Calu3 (cell line): ENCODE measurements at regions not wholly inside any gene's neighbourhood (a gene's known extent, or its start where the extent isn't known, plus 50 kb on each side); places are given as distances from the start of the nearest gene placed in this dataset.

Experiments
- BruUV-seq: library from RNA; stranded (reverse); fragments of 400-500 nt; replicated peaks from 2 replicates; lab custom pipeline; 2021; lab: Mats Ljungman, UMichigan
- CTCF ChIA-PET: fragments of 300-600 bp; sonication (Branson Sonifier 250); formaldehyde crosslinking; loops from one replicate; lab custom pipeline; 2022; ENCODE audit warnings: antibody characterized with exemption; lab: Charles Lee
- DNase-seq: peaks from one replicate; pipeline ENCODE4 v3.0.0; 2022
- H3K27ac Mint-ChIP-seq: one replicate; pipeline ENCODE4 v1.8.0; 2022; ENCODE audit warnings: mixed read lengths; ENCODE audit not compliant: unreplicated experiment
- H3K27me3 Mint-ChIP-seq: one replicate; pipeline ENCODE4 v1.8.0; 2022; ENCODE audit warnings: mixed read lengths; ENCODE audit not compliant: unreplicated experiment
- H3K36me3 Mint-ChIP-seq: one replicate; pipeline ENCODE4 v1.8.0; 2022; ENCODE audit warnings: mild to moderate bottlenecking, moderate library complexity, mixed read lengths; ENCODE audit not compliant: insufficient read depth, unreplicated experiment
- H3K4me1 Mint-ChIP-seq: one replicate; pipeline ENCODE4 v1.8.0; 2022; ENCODE audit warnings: mild to moderate bottlenecking, low read depth, mixed read lengths; ENCODE audit not compliant: unreplicated experiment
- H3K4me3 Mint-ChIP-seq: one replicate; pipeline ENCODE4 v1.8.0; 2022; ENCODE audit warnings: mild to moderate bottlenecking, low read depth, moderate library complexity, mixed read lengths; ENCODE audit not compliant: unreplicated experiment
- H3K9me3 Mint-ChIP-seq: one replicate; pipeline ENCODE4 v1.8.0; 2022; ENCODE audit warnings: low read depth, mixed read lengths; ENCODE audit not compliant: unreplicated experiment
- intact Hi-C: fragments of 100-400 bp; cut with micrococcal nuclease; formaldehyde crosslinking; loops from one replicate; pipeline ENCODE4 v1.10.0; 2022; ENCODE audit not compliant: unreplicated experiment
- TF ChIP-seq, protein P1 (sequence below): fragments of 200-600 bp; IDR thresholded peaks from one replicate; pipeline ENCODE4 v1.8.0; 2022; ENCODE audit warnings: antibody characterized with exemption; ENCODE audit not compliant: unreplicated experiment

DNA sequence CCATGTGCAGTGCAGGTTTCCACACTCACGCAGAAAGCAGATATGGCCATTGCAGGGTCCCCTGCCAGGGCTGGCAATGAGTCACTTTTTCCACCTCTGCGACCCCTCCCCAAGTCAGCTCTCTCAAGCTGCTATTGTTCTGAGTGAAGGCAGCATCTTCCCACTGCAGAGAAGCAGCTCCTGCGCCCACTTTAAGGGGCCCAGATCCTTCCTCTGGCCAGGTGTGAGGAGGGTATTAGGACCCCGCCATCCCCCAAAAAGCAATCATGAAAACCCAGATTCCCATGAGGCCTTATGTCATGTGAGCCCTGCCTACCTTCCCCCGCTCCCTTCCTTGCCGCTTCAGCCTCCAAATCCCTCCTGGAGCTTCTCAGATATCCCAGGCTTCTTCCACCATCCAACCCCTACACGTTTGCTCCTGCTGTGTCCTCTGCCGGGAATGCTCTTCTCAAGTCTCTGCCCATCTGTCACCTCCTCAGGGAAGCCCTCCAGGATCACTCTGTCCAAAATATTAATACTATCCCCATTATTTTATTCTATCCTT, 220.3 kb downstream of the NFATC2 start:
- CTCF ChIA-PET: interaction anchor here (1.2 kb wide), 2 partner anchors 335 to 341 kb away, joined by 3 read pairs; no protein-coding TSS in a partner anchor

DNA sequence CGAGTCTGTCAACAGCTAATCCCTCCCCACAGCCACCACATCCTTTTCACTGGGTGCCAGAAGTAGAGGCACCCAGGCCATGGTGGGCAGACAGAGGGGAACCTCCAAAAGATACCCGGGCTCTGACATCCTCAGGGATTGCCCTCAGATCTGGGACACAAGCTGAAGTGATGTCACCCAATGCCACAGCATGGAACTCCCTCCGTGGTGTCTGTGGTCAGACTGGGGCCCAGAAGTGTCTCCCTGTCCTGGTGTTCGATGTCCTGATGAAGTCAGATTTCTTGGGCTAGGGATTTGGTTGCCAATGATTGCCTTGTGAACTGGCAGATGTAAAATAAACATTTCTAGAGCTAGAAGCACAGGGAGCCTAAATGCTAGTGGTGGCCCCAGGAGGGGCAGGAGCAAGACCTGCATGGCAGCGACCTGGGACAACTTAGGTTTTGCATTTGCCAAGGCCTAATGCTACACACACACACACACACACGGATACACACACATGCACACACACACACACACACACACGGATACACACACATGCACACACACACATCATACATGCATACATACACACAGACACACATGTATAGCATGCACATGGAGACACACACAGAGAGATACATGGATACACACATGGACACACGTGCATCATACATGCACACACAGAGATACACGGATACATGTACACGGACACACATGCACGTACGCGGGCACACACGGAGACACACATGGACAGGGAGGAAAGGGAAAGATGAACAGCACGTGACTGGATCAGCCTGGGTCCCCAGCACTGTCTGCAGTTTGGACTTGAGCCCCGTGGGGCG, 221.0 kb downstream of the NFATC2 start:
- no peak overlapping the region for H3K27ac Mint-ChIP-seq
- no peaks in the 10 kb centered on the region for H3K36me3 Mint-ChIP-seq
- intact Hi-C loops: no loop called here
- H3K9me3 Mint-ChIP-seq: no peaks in the 10 kb centered on the region
- DNase-seq: no peak
- no peaks in the 10 kb centered on the region for H3K4me1 Mint-ChIP-seq
- BruUV-seq: no TSS peak
- CTCF ChIA-PET: interaction anchor here (1.2 kb wide), 1 partner anchor 334 kb away, joined by 3 read pairs; no protein-coding TSS in a partner anchor
- no peak overlapping the region for H3K4me3 Mint-ChIP-seq
- H3K27me3 Mint-ChIP-seq: peaks cover 76% of the 10 kb centered on the region
- TF ChIP-seq, protein P1, sequence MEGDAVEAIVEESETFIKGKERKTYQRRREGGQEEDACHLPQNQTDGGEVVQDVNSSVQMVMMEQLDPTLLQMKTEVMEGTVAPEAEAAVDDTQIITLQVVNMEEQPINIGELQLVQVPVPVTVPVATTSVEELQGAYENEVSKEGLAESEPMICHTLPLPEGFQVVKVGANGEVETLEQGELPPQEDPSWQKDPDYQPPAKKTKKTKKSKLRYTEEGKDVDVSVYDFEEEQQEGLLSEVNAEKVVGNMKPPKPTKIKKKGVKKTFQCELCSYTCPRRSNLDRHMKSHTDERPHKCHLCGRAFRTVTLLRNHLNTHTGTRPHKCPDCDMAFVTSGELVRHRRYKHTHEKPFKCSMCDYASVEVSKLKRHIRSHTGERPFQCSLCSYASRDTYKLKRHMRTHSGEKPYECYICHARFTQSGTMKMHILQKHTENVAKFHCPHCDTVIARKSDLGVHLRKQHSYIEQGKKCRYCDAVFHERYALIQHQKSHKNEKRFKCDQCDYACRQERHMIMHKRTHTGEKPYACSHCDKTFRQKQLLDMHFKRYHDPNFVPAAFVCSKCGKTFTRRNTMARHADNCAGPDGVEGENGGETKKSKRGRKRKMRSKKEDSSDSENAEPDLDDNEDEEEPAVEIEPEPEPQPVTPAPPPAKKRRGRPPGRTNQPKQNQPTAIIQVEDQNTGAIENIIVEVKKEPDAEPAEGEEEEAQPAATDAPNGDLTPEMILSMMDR: no peak

More for the DNA sequence above, 220.3 kb downstream of the NFATC2 start:
- TF ChIP-seq, protein P1: no peak
- intact Hi-C loops: no loop called here
- Mint-ChIP-seq H3K4me1 (no peaks in the 10 kb centered on the region), H3K27ac (no peak overlapping the region), H3K27me3 (peaks cover 80% of the 10 kb centered on the region), H3K9me3 (no peaks in the 10 kb centered on the region), H3K36me3 (no peaks in the 10 kb centered on the region), H3K4me3 (no peak overlapping the region)
- BruUV-seq: no TSS peak
- no peak for DNase-seq

DNA sequence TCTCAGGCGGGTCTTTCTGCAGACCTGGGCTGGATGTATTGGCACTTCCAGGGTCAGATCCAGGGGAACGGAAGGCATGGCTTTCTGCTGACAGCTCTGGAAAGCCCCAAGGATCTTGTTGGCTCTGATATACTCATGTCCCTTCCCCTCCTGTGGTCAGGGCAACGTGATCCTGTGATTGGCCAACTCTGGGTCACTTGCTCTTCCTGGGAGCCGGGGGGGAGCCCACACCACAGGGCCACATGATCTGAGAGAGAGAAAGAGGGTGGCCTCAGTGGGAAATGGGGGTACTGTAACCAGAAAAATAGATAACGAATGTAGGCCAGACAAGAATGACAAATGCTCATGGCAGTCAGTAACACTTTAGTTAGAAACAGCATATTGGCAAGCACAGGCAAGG, 223.0 kb downstream of the NFATC2 start:
- intact Hi-C loops: no loop called here
- DNase-seq: no peak
- no TSS peak for BruUV-seq
- no peak overlapping the region for H3K27ac Mint-ChIP-seq
- TF ChIP-seq, protein P1: no peak
- H3K36me3 Mint-ChIP-seq: no peaks in the 10 kb centered on the region
- H3K4me1 Mint-ChIP-seq: no peaks in the 10 kb centered on the region
- H3K9me3 Mint-ChIP-seq: no peaks in the 10 kb centered on the region
- no peak overlapping the region for H3K4me3 Mint-ChIP-seq
- H3K27me3 Mint-ChIP-seq: peaks cover 56% of the 10 kb centered on the region
- CTCF ChIA-PET: interaction anchor here (0.7 to 1.5 kb wide), 2 partner anchors 326 to 332 kb away, joined by 3 to 10 read pairs; no protein-coding TSS in a partner anchor

DNA sequence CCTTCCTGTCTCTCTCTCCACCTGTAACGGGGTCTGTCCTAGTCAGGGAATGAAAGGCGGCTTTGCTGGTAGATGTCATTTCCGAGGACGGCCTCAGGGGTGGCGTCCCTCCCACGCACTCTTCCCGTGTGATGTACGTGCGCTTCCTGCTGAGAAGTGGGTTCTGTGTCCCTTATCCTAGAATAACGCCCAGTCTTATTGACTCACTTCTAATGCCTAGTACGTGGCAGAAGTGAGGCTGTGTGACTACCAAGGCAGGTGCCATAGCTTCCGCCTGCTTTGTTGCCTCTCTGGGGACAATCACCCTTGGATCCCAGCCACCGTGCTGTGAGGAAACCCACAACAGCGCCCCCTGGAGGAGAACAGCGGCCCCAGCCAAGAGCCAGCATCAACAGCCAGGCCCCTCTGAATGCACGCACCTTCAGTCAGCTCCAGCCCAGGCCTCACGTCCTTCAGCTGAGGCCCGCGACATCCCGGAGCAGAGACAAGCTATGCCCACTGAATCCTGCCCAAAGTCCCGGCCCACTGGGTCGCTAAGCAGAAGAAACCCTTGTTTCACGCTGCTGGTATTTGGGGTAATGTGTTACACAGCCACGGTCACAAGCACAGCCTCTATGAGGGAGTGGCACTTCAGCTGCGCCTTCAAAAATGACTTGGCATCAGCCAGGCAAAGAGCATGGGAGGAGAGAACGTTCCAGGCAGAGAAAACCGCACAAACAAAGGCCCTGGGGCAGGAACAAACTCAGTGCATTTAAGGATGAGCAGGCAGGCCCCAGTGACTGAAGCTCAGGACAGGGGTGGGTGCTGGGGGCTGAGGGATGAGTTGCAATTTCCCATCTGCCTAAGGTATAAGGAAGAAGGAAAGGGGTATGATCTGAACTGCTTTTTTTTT, 224.2 kb downstream of the NFATC2 start:
- DNase-seq: peak; percentile 69
- Mint-ChIP-seq H3K27ac (no peak overlapping the region), H3K9me3 (no peaks in the 10 kb centered on the region), H3K27me3 (peaks cover 44% of the 10 kb centered on the region), H3K4me1 (peaks cover 2% of the 10 kb centered on the region), H3K36me3 (no peaks in the 10 kb centered on the region), H3K4me3 (no peak overlapping the region)
- BruUV-seq: no TSS peak
- CTCF ChIA-PET: interaction anchor here (0.6 to 1.5 kb wide), 3 partner anchors 268 to 331 kb away, joined by 3 to 10 read pairs (median 4); no protein-coding TSS in a partner anchor
- TF ChIP-seq, protein P1: peak; percentile 81
- intact Hi-C loops: no loop called here
